ENCODE measurements at regions not wholly inside any gene's neighbourhood (a gene's known extent, or its start where the extent isn't known, plus 50 kb on each side); places are given as distances from the start of the nearest gene placed in this dataset.

DNA sequence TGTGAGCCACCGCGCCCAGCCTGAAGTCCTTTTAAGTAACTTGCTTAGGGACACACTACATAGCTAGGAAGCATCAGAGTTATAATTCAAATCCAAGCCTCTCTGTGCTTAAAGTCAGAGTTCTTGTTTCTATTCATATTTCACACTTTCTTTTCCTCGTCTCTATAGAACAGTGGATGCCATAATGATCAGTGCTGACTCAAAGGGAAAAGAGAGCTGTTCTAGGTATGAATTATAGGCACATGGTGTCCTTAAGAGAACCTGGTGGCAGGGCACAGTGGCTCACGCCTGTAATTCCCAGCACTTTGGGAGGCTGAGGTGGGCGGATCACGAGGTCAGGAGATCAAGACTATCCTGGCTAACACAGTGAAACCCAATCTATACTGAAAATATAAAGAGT lies 400.2 kb upstream of the DDI1 start:
- Histone ChIP-seq H3K4me3 (ENCODE audit: low read length in 3 of 3) (no peak overlapping the region), H3K36me3 (ENCODE audit: control insufficient read depth in 3 of 3, insufficient read depth in 3 of 3, low read length in 3 of 3) (no peaks in the 10 kb centered on the region), H3K9ac (ENCODE audit: low read depth in 1 of 3, low read length in 3 of 3) (no peak overlapping the region), H3K9me3 (ENCODE audit: control insufficient read depth in 3 of 3, low read length in 3 of 3) (no peaks in the 10 kb centered on the region), H3K27me3 (ENCODE audit: control insufficient read depth in 3 of 3, insufficient read depth in 3 of 3, low read length in 3 of 3) (no peaks in the 10 kb centered on the region), H3K27ac (ENCODE audit: low read depth, low read length) (no peak overlapping the region), H3K4me1 (ENCODE audit: control insufficient read depth in 3 of 3, insufficient read depth in 3 of 3, low read length in 3 of 3) (no peaks in the 10 kb centered on the region)

DNA sequence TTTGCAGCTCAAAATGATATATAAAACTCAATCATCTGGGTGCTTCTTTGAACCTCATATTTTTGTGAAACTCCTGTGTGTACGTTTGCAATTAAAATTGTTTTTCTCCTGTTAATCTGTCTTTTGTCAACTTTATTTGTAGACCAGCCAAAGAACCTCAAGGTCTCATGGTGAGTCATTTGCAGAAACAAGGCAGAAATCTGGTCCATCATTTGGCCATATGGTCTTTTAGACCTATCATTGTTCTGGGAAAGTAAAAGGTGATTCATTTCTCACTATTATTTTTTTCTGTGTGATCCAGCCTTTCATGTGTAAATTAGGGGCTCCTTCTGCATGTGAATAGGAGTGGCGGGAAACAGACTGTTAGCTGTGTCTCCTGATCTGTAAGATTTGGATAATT lies 399.1 kb upstream of the DDI1 start:
- Histone ChIP-seq H3K27me3 (ENCODE audit: control insufficient read depth in 3 of 3, insufficient read depth in 3 of 3, low read length in 3 of 3) (no peaks in the 10 kb centered on the region), H3K36me3 (ENCODE audit: control insufficient read depth in 3 of 3, insufficient read depth in 3 of 3, low read length in 3 of 3) (no peaks in the 10 kb centered on the region), H3K4me3 (ENCODE audit: low read length in 3 of 3) (no peak overlapping the region), H3K9ac (ENCODE audit: low read depth in 1 of 3, low read length in 3 of 3) (no peak overlapping the region), H3K9me3 (ENCODE audit: control insufficient read depth in 3 of 3, low read length in 3 of 3) (no peaks in the 10 kb centered on the region), H3K27ac (ENCODE audit: low read depth, low read length) (no peak overlapping the region), H3K4me1 (ENCODE audit: control insufficient read depth in 3 of 3, insufficient read depth in 3 of 3, low read length in 3 of 3) (no peaks in the 10 kb centered on the region)

DNA sequence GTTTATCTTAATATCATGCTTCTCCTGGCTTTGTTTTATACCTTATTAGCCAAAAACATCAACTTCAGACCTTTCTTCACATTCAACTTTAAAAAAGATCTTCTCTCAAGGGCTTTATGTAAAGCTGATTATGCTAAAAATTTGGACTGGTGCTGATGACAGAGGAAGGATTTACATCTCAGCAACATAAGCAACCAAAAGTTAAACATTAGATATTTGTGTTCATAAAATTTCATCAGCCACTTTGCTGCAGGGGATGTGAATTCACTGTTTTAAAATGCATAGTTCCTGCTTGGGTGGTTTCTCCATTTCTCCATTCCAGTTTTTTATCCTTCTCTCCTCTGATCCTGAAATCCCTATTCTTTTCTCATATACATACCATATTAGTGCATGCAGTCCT lies 398.6 kb upstream of the DDI1 start:
- no peaks in the 10 kb centered on the region for H3K27me3 ChIP-seq (ENCODE audit: control insufficient read depth in 3 of 3, insufficient read depth in 3 of 3, low read length in 3 of 3)
- no peaks in the 10 kb centered on the region for H3K36me3 ChIP-seq (ENCODE audit: control insufficient read depth in 3 of 3, insufficient read depth in 3 of 3, low read length in 3 of 3)
- H3K4me3 ChIP-seq (ENCODE audit: low read length in 3 of 3): no peak overlapping the region
- no peaks in the 10 kb centered on the region for H3K9me3 ChIP-seq (ENCODE audit: control insufficient read depth in 3 of 3, low read length in 3 of 3)
- H3K9ac ChIP-seq (ENCODE audit: low read depth in 1 of 3, low read length in 3 of 3): no peak overlapping the region
- no peaks in the 10 kb centered on the region for H3K4me1 ChIP-seq (ENCODE audit: control insufficient read depth in 3 of 3, insufficient read depth in 3 of 3, low read length in 3 of 3)
- H3K27ac ChIP-seq (ENCODE audit: low read depth, low read length): no peak overlapping the region

DNA sequence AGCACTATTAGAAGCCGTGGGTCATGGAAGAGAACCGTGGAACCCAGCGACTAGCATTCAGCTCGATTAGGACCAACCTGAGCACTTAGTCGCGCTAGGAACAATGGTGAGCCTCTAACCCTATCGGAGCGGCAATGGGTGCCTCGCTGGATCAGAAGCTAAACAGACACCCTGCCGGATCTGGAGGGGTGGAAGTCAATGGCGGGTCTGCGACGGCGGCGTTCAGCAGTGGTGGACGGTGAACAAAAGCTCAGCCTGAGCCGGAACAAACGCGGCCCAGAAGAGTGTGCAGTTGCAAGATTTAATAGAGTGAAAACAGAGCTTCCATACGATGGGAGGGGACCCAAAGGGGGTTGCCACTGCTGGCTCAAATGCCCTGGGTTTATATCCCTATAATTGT lies 391.8 kb upstream of the DDI1 start:
- Histone ChIP-seq H3K36me3 (ENCODE audit: control insufficient read depth in 3 of 3, insufficient read depth in 3 of 3, low read length in 3 of 3) (no peaks in the 10 kb centered on the region), H3K27ac (ENCODE audit: low read depth, low read length) (no peak overlapping the region), H3K9me3 (ENCODE audit: control insufficient read depth in 3 of 3, low read length in 3 of 3) (no peaks in the 10 kb centered on the region), H3K4me1 (ENCODE audit: control insufficient read depth in 3 of 3, insufficient read depth in 3 of 3, low read length in 3 of 3) (no peaks in the 10 kb centered on the region), H3K27me3 (ENCODE audit: control insufficient read depth in 3 of 3, insufficient read depth in 3 of 3, low read length in 3 of 3) (no peaks in the 10 kb centered on the region), H3K9ac (ENCODE audit: low read depth in 1 of 3, low read length in 3 of 3) (no peak overlapping the region), H3K4me3 (ENCODE audit: low read length in 3 of 3) (no peak overlapping the region)

DNA sequence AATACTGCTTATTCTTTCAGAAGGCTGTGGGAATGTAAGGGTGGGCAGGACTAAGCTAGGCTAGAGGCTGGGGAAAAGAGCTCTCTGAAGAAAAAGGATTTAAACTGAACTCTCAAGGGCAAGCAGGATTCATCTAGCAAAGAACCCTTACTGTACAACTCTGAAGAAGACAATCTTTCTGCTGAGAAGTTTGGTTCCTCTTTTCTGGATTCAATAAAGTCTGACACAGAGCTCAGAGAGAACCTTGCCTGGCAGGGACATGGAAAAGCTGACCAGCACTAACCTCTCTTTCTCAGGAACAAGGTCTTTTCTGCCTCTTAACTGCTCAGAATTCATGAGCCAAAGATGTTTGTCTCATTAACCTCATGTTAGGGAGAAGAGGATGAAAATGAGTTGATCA lies 388.4 kb upstream of the DDI1 start:
- no peak overlapping the region for H3K4me3 ChIP-seq (ENCODE audit: low read length in 3 of 3)
- no peak overlapping the region for H3K9ac ChIP-seq (ENCODE audit: low read depth in 1 of 3, low read length in 3 of 3)
- H3K9me3 ChIP-seq (ENCODE audit: control insufficient read depth in 3 of 3, low read length in 3 of 3): peaks cover 0 to 3% (median 0%) of the 10 kb centered on the region in 3 donors
- no peaks in the 10 kb centered on the region for H3K4me1 ChIP-seq (ENCODE audit: control insufficient read depth in 3 of 3, insufficient read depth in 3 of 3, low read length in 3 of 3)
- no peaks in the 10 kb centered on the region for H3K36me3 ChIP-seq (ENCODE audit: control insufficient read depth in 3 of 3, insufficient read depth in 3 of 3, low read length in 3 of 3)
- no peaks in the 10 kb centered on the region for H3K27me3 ChIP-seq (ENCODE audit: control insufficient read depth in 3 of 3, insufficient read depth in 3 of 3, low read length in 3 of 3)
- no peak overlapping the region for H3K27ac ChIP-seq (ENCODE audit: low read depth, low read length)

DNA sequence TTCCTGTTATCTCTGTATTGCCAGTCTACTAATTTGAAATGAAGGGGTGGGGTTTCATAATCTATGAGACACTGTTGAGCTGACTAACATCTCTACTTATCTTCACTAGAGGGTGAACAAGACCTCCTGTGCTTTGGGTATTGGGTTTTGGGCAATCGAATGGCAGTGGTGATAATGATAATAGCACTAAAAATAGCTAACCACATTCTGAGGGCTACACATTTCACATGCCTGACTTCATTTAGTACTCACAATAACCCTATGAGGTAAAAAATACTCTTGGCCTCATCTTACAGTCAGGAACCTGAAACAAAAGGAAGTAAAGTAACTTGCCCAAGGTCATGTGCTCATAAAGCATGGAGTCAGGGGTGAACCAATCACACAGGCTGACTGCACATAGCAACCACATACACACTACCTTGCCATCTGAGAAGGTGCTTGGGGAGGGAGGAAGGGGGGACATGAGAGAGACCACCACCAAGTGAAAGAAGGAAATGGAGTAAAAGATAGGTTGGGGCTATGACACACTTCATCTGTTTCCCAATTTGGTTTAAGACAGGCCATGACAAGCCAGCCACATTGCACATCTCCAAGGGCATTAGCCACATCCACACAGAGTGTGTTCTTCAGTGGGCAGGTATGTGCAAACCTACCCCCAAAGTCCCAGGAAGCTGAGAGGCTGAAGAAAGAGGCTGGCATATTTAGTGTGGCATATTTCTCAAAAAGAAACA lies 387.6 kb upstream of the DDI1 start:
- H3K9ac ChIP-seq (ENCODE audit: low read depth in 1 of 3, low read length in 3 of 3): no peak overlapping the region
- H3K4me3 ChIP-seq (ENCODE audit: low read length in 3 of 3): no peak overlapping the region
- H3K27me3 ChIP-seq (ENCODE audit: control insufficient read depth in 3 of 3, insufficient read depth in 3 of 3, low read length in 3 of 3): no peaks in the 10 kb centered on the region
- H3K36me3 ChIP-seq (ENCODE audit: control insufficient read depth in 3 of 3, insufficient read depth in 3 of 3, low read length in 3 of 3): no peaks in the 10 kb centered on the region
- H3K4me1 ChIP-seq (ENCODE audit: control insufficient read depth in 3 of 3, insufficient read depth in 3 of 3, low read length in 3 of 3): no peaks in the 10 kb centered on the region
- no peak overlapping the region for H3K27ac ChIP-seq (ENCODE audit: low read depth, low read length)
- peaks cover 0 to 3% (median 0%) of the 10 kb centered on the region in 3 donors for H3K9me3 ChIP-seq (ENCODE audit: control insufficient read depth in 3 of 3, low read length in 3 of 3)

DNA sequence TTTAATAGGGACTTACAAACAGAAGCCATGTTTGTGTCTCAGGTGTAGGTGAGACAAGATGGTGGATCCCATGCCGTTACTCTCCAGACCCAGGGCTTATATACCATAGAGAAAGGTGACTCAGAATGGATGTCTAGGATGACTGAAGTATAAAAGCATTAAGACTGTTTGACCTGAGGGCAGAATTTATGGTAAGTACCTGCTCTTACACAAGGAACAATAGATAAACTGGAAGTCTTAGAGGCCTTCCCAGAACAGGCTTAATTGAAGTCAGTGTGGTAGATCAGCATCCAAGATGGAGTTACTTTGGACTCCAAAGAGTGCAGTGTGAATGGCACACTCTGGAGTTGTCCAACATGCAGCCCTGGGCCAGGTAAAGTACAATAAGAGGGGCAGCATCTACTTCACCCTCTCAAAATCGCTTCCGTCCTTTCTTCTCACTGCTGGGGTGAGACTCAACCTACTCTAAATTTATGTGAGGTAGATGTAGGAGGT lies 387.0 kb upstream of the DDI1 start:
- no peak overlapping the region for H3K4me3 ChIP-seq (ENCODE audit: low read length in 3 of 3)
- no peak overlapping the region for H3K27ac ChIP-seq (ENCODE audit: low read depth, low read length)
- no peaks in the 10 kb centered on the region for H3K4me1 ChIP-seq (ENCODE audit: control insufficient read depth in 3 of 3, insufficient read depth in 3 of 3, low read length in 3 of 3)
- H3K9ac ChIP-seq (ENCODE audit: low read depth in 1 of 3, low read length in 3 of 3): no peak overlapping the region
- H3K36me3 ChIP-seq (ENCODE audit: control insufficient read depth in 3 of 3, insufficient read depth in 3 of 3, low read length in 3 of 3): no peaks in the 10 kb centered on the region
- no peaks in the 10 kb centered on the region for H3K27me3 ChIP-seq (ENCODE audit: control insufficient read depth in 3 of 3, insufficient read depth in 3 of 3, low read length in 3 of 3)
- H3K9me3 ChIP-seq (ENCODE audit: control insufficient read depth in 3 of 3, low read length in 3 of 3): peaks cover 0 to 3% (median 0%) of the 10 kb centered on the region in 3 donors

DNA sequence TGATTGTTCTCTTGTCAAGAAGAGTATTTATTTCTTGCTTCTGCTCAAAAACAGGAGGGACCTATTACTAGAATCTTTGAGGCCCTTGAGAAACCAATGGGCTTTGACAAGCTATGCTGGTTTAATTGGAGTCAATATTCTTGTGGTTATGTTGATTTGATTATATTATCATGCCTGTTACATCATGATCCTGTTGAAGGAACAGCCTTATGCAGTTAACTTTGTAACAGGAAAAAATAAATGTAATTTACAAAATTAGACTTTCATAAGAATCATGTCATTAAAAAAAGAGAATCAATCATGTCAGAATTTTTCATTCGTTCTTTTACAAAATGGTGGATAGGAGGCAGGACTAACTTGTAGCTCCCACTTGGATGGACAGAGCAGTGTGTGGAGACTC lies 386.1 kb upstream of the DDI1 start:
- Histone ChIP-seq H3K36me3 (ENCODE audit: control insufficient read depth in 3 of 3, insufficient read depth in 3 of 3, low read length in 3 of 3) (no peaks in the 10 kb centered on the region), H3K9ac (ENCODE audit: low read depth in 1 of 3, low read length in 3 of 3) (no peak overlapping the region), H3K4me1 (ENCODE audit: control insufficient read depth in 3 of 3, insufficient read depth in 3 of 3, low read length in 3 of 3) (no peaks in the 10 kb centered on the region), H3K9me3 (ENCODE audit: control insufficient read depth in 3 of 3, low read length in 3 of 3) (peaks cover 0 to 3% (median 0%) of the 10 kb centered on the region in 3 donors), H3K27me3 (ENCODE audit: control insufficient read depth in 3 of 3, insufficient read depth in 3 of 3, low read length in 3 of 3) (no peaks in the 10 kb centered on the region), H3K4me3 (ENCODE audit: low read length in 3 of 3) (no peak overlapping the region), H3K27ac (ENCODE audit: low read depth, low read length) (no peak overlapping the region)

DNA sequence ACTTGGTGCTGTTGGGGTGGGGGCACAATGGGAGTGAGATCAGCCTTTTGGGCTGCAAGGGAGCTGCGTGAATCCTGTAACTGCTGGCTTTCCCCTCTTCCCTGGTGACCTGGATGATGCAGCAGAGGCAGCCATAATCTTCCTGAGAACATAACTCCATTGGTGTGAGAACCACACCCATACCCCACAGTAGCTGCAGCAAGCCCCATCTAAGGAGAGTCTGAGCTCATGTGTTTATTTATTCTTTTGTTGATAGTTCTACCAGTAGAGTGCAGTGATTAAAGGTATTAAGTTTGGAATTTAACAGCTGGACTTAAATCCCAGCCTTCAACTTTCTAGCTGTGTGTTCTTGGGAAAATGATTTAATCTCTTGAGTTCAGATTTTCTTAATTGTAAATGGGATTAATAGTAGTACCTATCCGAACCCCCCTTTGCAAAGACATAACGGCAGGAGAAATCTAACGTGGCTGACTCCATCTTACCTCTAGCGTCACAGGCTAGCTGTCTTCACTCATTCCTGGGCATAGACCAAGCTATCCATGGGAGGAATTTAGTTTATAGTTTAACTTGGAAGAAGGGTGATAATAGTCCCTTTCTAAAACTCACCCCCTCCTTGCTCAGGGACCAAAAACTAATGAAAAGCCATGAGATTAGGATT lies 385.0 kb upstream of the DDI1 start:
- H3K4me1 ChIP-seq (ENCODE audit: control insufficient read depth in 3 of 3, insufficient read depth in 3 of 3, low read length in 3 of 3): no peaks in the 10 kb centered on the region
- no peaks in the 10 kb centered on the region for H3K36me3 ChIP-seq (ENCODE audit: control insufficient read depth in 3 of 3, insufficient read depth in 3 of 3, low read length in 3 of 3)
- no peaks in the 10 kb centered on the region for H3K27me3 ChIP-seq (ENCODE audit: control insufficient read depth in 3 of 3, insufficient read depth in 3 of 3, low read length in 3 of 3)
- H3K9me3 ChIP-seq (ENCODE audit: control insufficient read depth in 3 of 3, low read length in 3 of 3): peaks cover 0 to 3% (median 0%) of the 10 kb centered on the region in 3 donors
- H3K9ac ChIP-seq (ENCODE audit: low read depth in 1 of 3, low read length in 3 of 3): no peak overlapping the region
- H3K27ac ChIP-seq (ENCODE audit: low read depth, low read length): no peak overlapping the region
- H3K4me3 ChIP-seq (ENCODE audit: low read length in 3 of 3): no peak overlapping the region

DNA sequence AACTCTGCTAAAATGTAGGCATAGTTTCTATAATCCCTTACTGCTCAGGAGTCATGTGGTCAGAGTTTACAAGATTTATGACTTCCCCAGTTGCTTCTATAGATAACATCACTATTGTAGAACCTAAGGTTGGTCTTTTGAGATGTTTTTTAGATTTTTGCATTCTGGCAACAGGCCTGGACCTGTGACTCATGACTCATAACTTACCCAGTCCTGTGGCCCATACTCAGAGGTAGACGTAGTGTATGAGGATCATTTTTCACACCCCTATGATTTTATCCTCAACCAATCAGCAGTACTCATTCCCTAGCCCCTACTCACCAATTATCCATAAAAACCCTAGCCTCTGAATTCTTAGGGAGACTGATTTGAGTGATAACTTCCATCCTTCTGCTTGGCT lies 384.4 kb upstream of the DDI1 start:
- Histone ChIP-seq H3K27ac (ENCODE audit: low read depth, low read length) (no peak overlapping the region), H3K36me3 (ENCODE audit: control insufficient read depth in 3 of 3, insufficient read depth in 3 of 3, low read length in 3 of 3) (no peaks in the 10 kb centered on the region), H3K9me3 (ENCODE audit: control insufficient read depth in 3 of 3, low read length in 3 of 3) (peaks cover 0 to 3% (median 0%) of the 10 kb centered on the region in 3 donors), H3K27me3 (ENCODE audit: control insufficient read depth in 3 of 3, insufficient read depth in 3 of 3, low read length in 3 of 3) (no peaks in the 10 kb centered on the region), H3K4me3 (ENCODE audit: low read length in 3 of 3) (no peak overlapping the region), H3K9ac (ENCODE audit: low read depth in 1 of 3, low read length in 3 of 3) (no peak overlapping the region), H3K4me1 (ENCODE audit: control insufficient read depth in 3 of 3, insufficient read depth in 3 of 3, low read length in 3 of 3) (no peaks in the 10 kb centered on the region)

Data from skeletal muscle tissue (tissue), 3 donors.